GM10248 (cell line): ENCODE measurements at regions not wholly inside any gene's neighbourhood (a gene's known extent, or its start where the extent isn't known, plus 50 kb on each side); places are given as distances from the start of the nearest gene placed in this dataset.

Experiments used
- CTCF ChIA-PET: fragments of 300-600 bp; sonication (Branson Sonifier 250); formaldehyde crosslinking; extraction: SDS; loops from one replicate; lab custom pipeline; 2021; ENCODE audit warnings: antibody characterized with exemption; lab: Yijun Ruan, JAX
- POLR2A ChIA-PET: fragments of 350-650 bp; sonication (Branson Sonifier 250); formaldehyde crosslinking; extraction: SDS; loops from one replicate; lab custom pipeline; 2020; ENCODE audit warnings: antibody characterized with exemption; lab: Yijun Ruan, JAX
- DNase-seq: peaks from one replicate; pipeline ENCODE4 v3.0.0; 2012; ENCODE audit errors: extremely low spot score
- CTCF ChIP-seq: IDR thresholded peaks from 2 replicates; pipeline ENCODE4 v1.5.1; 2012; ENCODE audit warnings: mild to moderate bottlenecking, low read depth; ENCODE audit errors: extremely low read depth, missing control alignments, control extremely low read depth

- DNase-seq = no peak
- no peak for TF ChIP-seq CTCF
- CTCF ChIA-PET = interaction anchor here (1.0 to 1.5 kb wide), 3 partner anchors 8 to 39 kb away, joined by 3 to 8 read pairs (median 5); no protein-coding TSS in a partner anchor
- POLR2A ChIA-PET = no interaction called here
Measured at GRCh38 chr2:100222844-100223243, 80.5 kb upstream of the AFF3 start.

- ChIA-PET CTCF (no interaction called here), POLR2A (no interaction called here)
- no peak for TF ChIP-seq CTCF
- no peak for DNase-seq
Measured at GRCh38 chr2:100218552-100218951, 76.2 kb upstream of the AFF3 start.

- ChIA-PET CTCF (no interaction called here), POLR2A (no interaction called here)
- no peak for DNase-seq
- no peak for TF ChIP-seq CTCF
Measured at GRCh38 chr2:100217323-100217722, 74.9 kb upstream of the AFF3 start.

- no peak for DNase-seq
- ChIA-PET CTCF (no interaction called here), POLR2A (no interaction called here)
- no peak for TF ChIP-seq CTCF
Measured at GRCh38 chr2:100216015-100216414, 73.6 kb upstream of the AFF3 start.

GRCh38 chr2:100215371-100215770, 73.0 kb upstream of the AFF3 start:
- TF ChIP-seq CTCF = no peak
- no peak for DNase-seq
- ChIA-PET CTCF (no interaction called here), POLR2A (no interaction called here)

GRCh38 chr2:100214265-100214971, 72.0 kb upstream of the AFF3 start:
- no peak for TF ChIP-seq CTCF
- no peak for DNase-seq
- ChIA-PET POLR2A (no interaction called here), CTCF (no interaction called here)
